ENCODE measurements at regions not wholly inside any gene's neighbourhood (a gene's known extent, or its start where the extent isn't known, plus 50 kb on each side); places are given as distances from the start of the nearest gene placed in this dataset.
"Not testable (repeated sequence)": the region's sequence is repeated elsewhere in the genome, so short reads cannot be mapped to it uniquely, and the experiment has no call there.

- ATAC-seq, result no peak
- peaks cover 4% of the 10 kb centered on the region for H3K9me3 Mint-ChIP-seq
Observed at GRCh38 chr9:106038266-106039001, 344.1 kb downstream of the TMEM38B start.

GRCh38 chr9:106039151-106039935 lies 345.0 kb downstream of the TMEM38B start:
- Mint-ChIP-seq H3K27ac (no peak overlapping the region), H3K9me3 (peaks cover 3% of the 10 kb centered on the region), H3K4me1 (ENCODE audit: low read depth in 2 of 2) (no peaks in the 10 kb centered on the region), H3K27me3 (no peaks in the 10 kb centered on the region), H3K4me3 (no peak overlapping the region), H3K36me3 (no peaks in the 10 kb centered on the region)
- ATAC-seq, result no peak
- DNase-seq (ENCODE audit: low spot score), result no peak

More at GRCh38 chr9:106038266-106039001, 344.1 kb downstream of the TMEM38B start:
- Mint-ChIP-seq H3K4me3 (no peak overlapping the region), H3K36me3 (no peaks in the 10 kb centered on the region), H3K4me1 (ENCODE audit: low read depth in 2 of 2) (no peaks in the 10 kb centered on the region), H3K27me3 (peaks cover 0 to 1% of the 10 kb centered on the region in 2 donors), H3K27ac (no peak overlapping the region)
- DNase-seq (ENCODE audit: low spot score), result no peak

- not testable (repeated sequence) for H3K36me3 Mint-ChIP-seq; H3K27ac Mint-ChIP-seq; H3K4me1 Mint-ChIP-seq (ENCODE audit: low read depth in 2 of 2); DNase-seq (ENCODE audit: low spot score); H3K9me3 Mint-ChIP-seq; ATAC-seq; H3K27me3 Mint-ChIP-seq; H3K4me3 Mint-ChIP-seq
Observed at GRCh38 chr9:106041920-106042319, 347.6 kb downstream of the TMEM38B start.

GRCh38 chr9:106051545-106051944 lies 357.2 kb downstream of the TMEM38B start:
- ATAC-seq (no peak), DNase-seq (ENCODE audit: low spot score) (no peak)
- no peaks in the 10 kb centered on the region for H3K4me1 Mint-ChIP-seq (ENCODE audit: low read depth in 2 of 2)
- H3K9me3 Mint-ChIP-seq, result peaks cover 6% of the 10 kb centered on the region
- no peak overlapping the region for H3K27ac Mint-ChIP-seq
- H3K36me3 Mint-ChIP-seq, result peaks cover 5% of the 10 kb centered on the region
- no peak overlapping the region for H3K4me3 Mint-ChIP-seq
- H3K27me3 Mint-ChIP-seq, result peaks cover 0 to 2% of the 10 kb centered on the region in 2 donors

- no peak overlapping the region for H3K4me3 Mint-ChIP-seq
Observed at GRCh38 chr9:106052166-106052565, 357.8 kb downstream of the TMEM38B start.

GRCh38 chr9:106052735-106053134 lies 358.4 kb downstream of the TMEM38B start:
- no peak overlapping the region for H3K4me3 Mint-ChIP-seq
- H3K36me3 Mint-ChIP-seq, result peaks cover 5% of the 10 kb centered on the region
- H3K27me3 Mint-ChIP-seq, result peaks cover 0 to 3% of the 10 kb centered on the region in 2 donors
- peaks cover 6% of the 10 kb centered on the region for H3K9me3 Mint-ChIP-seq
- H3K4me1 Mint-ChIP-seq (ENCODE audit: low read depth in 2 of 2), result no peaks in the 10 kb centered on the region
- no peak overlapping the region for H3K27ac Mint-ChIP-seq
- no peak for ATAC-seq
- DNase-seq (ENCODE audit: low spot score), result no peak

More at GRCh38 chr9:106052166-106052565, 357.8 kb downstream of the TMEM38B start:
- ATAC-seq, result no peak
- no peaks in the 10 kb centered on the region for H3K4me1 Mint-ChIP-seq (ENCODE audit: low read depth in 2 of 2)
- DNase-seq (ENCODE audit: low spot score), result no peak
- peaks cover 0 to 3% of the 10 kb centered on the region in 2 donors for H3K27me3 Mint-ChIP-seq
- H3K27ac Mint-ChIP-seq, result no peak overlapping the region
- H3K9me3 Mint-ChIP-seq, result peaks cover 6% of the 10 kb centered on the region
- peaks cover 5% of the 10 kb centered on the region for H3K36me3 Mint-ChIP-seq

GRCh38 chr9:106056328-106056727 lies 362.0 kb downstream of the TMEM38B start:
- Mint-ChIP-seq H3K36me3 (no peaks in the 10 kb centered on the region), H3K4me1 (ENCODE audit: low read depth in 2 of 2) (no peaks in the 10 kb centered on the region), H3K27me3 (peaks cover 0 to 3% of the 10 kb centered on the region in 2 donors), H3K4me3 (no peak overlapping the region), H3K27ac (no peak overlapping the region), H3K9me3 (peaks cover 6% of the 10 kb centered on the region)
- ATAC-seq (no peak), DNase-seq (ENCODE audit: low spot score) (no peak)

- Mint-ChIP-seq H3K4me3 (no peak overlapping the region), H3K27ac (no peak overlapping the region), H3K9me3 (peaks cover 6% of the 10 kb centered on the region), H3K27me3 (peaks cover 0 to 3% of the 10 kb centered on the region in 2 donors), H3K36me3 (no peaks in the 10 kb centered on the region), H3K4me1 (ENCODE audit: low read depth in 2 of 2) (no peaks in the 10 kb centered on the region)
- ATAC-seq (no peak), DNase-seq (ENCODE audit: low spot score) (no peak)
Observed at GRCh38 chr9:106058460-106058859, 364.1 kb downstream of the TMEM38B start.

GRCh38 chr9:106059886-106060285 lies 365.5 kb downstream of the TMEM38B start:
- no peak for ATAC-seq
- Mint-ChIP-seq H3K27me3 (peaks cover 0 to 3% of the 10 kb centered on the region in 2 donors), H3K36me3 (no peaks in the 10 kb centered on the region), H3K27ac (no peak overlapping the region), H3K4me1 (ENCODE audit: low read depth in 2 of 2) (no peaks in the 10 kb centered on the region), H3K4me3 (no peak overlapping the region), H3K9me3 (peaks cover 2% of the 10 kb centered on the region)
- no peak for DNase-seq (ENCODE audit: low spot score)

GRCh38 chr9:106060885-106061284 lies 366.5 kb downstream of the TMEM38B start:
- DNase-seq (ENCODE audit: low spot score) (no peak), ATAC-seq (no peak)
- Mint-ChIP-seq H3K4me1 (ENCODE audit: low read depth in 2 of 2) (no peaks in the 10 kb centered on the region), H3K27ac (no peak overlapping the region), H3K9me3 (peaks cover 2% of the 10 kb centered on the region), H3K4me3 (no peak overlapping the region), H3K27me3 (peaks cover 0 to 3% of the 10 kb centered on the region in 2 donors), H3K36me3 (no peaks in the 10 kb centered on the region)

- ATAC-seq, result no peak
- Mint-ChIP-seq H3K4me1 (ENCODE audit: low read depth in 2 of 2) (no peaks in the 10 kb centered on the region), H3K9me3 (no peaks in the 10 kb centered on the region), H3K36me3 (no peaks in the 10 kb centered on the region), H3K4me3 (no peak overlapping the region), H3K27me3 (no peaks in the 10 kb centered on the region), H3K27ac (no peak overlapping the region)
- no peak for DNase-seq (ENCODE audit: low spot score)
Observed at GRCh38 chr9:106062250-106062649, 367.9 kb downstream of the TMEM38B start.

- no peaks in the 10 kb centered on the region for H3K4me1 Mint-ChIP-seq (ENCODE audit: low read depth in 2 of 2)
- peaks cover 0 to 3% of the 10 kb centered on the region in 2 donors for H3K27me3 Mint-ChIP-seq
- H3K27ac Mint-ChIP-seq, result no peak overlapping the region
- no peaks in the 10 kb centered on the region for H3K9me3 Mint-ChIP-seq
- peaks cover 7% of the 10 kb centered on the region for H3K36me3 Mint-ChIP-seq
- no peak for ATAC-seq
- no peak for DNase-seq (ENCODE audit: low spot score)
- no peak overlapping the region for H3K4me3 Mint-ChIP-seq
Observed at GRCh38 chr9:106065136-106065535, 370.8 kb downstream of the TMEM38B start.

- Mint-ChIP-seq H3K4me1 (ENCODE audit: low read depth in 2 of 2) (no peaks in the 10 kb centered on the region), H3K27ac (no peak overlapping the region)
Observed at GRCh38 chr9:106065579-106066214, 371.4 kb downstream of the TMEM38B start.

More at GRCh38 chr9:106065579-106066214, 371.4 kb downstream of the TMEM38B start:
- ATAC-seq (no peak), DNase-seq (ENCODE audit: low spot score) (no peak)
- no peaks in the 10 kb centered on the region for H3K9me3 Mint-ChIP-seq
- peaks cover 0 to 3% of the 10 kb centered on the region in 2 donors for H3K27me3 Mint-ChIP-seq
- no peak overlapping the region for H3K4me3 Mint-ChIP-seq
- H3K36me3 Mint-ChIP-seq, result peaks cover 7% of the 10 kb centered on the region

Data from natural killer cell treated with Interleukin-12 subunit alpha and Interleukin-12 subunit beta and Interleukin-15 and Interleukin-18, amount 100 ng/mL, for 72 hours (primary cell).